GM19467 (cell line): ENCODE measurements at regions not wholly inside any gene's neighbourhood (a gene's known extent, or its start where the extent isn't known, plus 50 kb on each side); places are given as distances from the start of the nearest gene placed in this dataset.

ENCODE experiments used
- ATAC-seq: cut with Tn5 transposase; IDR thresholded peaks from one replicate; pipeline ENCODE4 v1.9.1; 2021; ENCODE audit warnings: mild to moderate bottlenecking, moderate library complexity; ENCODE audit not compliant: unreplicated experiment

GRCh38 chr12:86837246-86837645 lies 581.1 kb upstream of the MGAT4C start:
- no peak for ATAC-seq

- ATAC-seq, result no peak
These were observed 578.0 kb upstream of the MGAT4C start for GRCh38 chr12:86834217-86834616.

GRCh38 chr12:86827409-86827808 lies 571.2 kb upstream of the MGAT4C start:
- ATAC-seq, result no peak

- ATAC-seq, result no peak
These were observed 569.9 kb upstream of the MGAT4C start for GRCh38 chr12:86826051-86826450.

GRCh38 chr12:86801439-86801838 lies 545.2 kb upstream of the MGAT4C start:
- no peak for ATAC-seq

- no peak for ATAC-seq
These were observed 543.4 kb upstream of the MGAT4C start for GRCh38 chr12:86799616-86800015.

- no peak for ATAC-seq
These were observed 540.4 kb upstream of the MGAT4C start for GRCh38 chr12:86796550-86796949.

GRCh38 chr12:86788661-86789060 lies 532.5 kb upstream of the MGAT4C start:
- no peak for ATAC-seq

GRCh38 chr12:86787419-86787818 lies 531.2 kb upstream of the MGAT4C start:
- ATAC-seq, result no peak

- ATAC-seq, result no peak
These were observed 521.1 kb upstream of the MGAT4C start for GRCh38 chr12:86777325-86777724.

- ATAC-seq, result no peak
These were observed 518.7 kb upstream of the MGAT4C start for GRCh38 chr12:86774841-86775388.

GRCh38 chr12:86772696-86773095 lies 516.5 kb upstream of the MGAT4C start:
- no peak for ATAC-seq

- no peak for ATAC-seq
These were observed 514.7 kb upstream of the MGAT4C start for GRCh38 chr12:86770871-86771270.

GRCh38 chr12:86748894-86749293 lies 492.7 kb upstream of the MGAT4C start:
- no peak for ATAC-seq

- ATAC-seq, result no peak
These were observed 488.5 kb upstream of the MGAT4C start for GRCh38 chr12:86744547-86745212.

- no peak for ATAC-seq
These were observed 487.8 kb upstream of the MGAT4C start for GRCh38 chr12:86743875-86744536.

GRCh38 chr12:86741531-86741930 lies 485.3 kb upstream of the MGAT4C start:
- no peak for ATAC-seq

- ATAC-seq, result no peak
These were observed 479.7 kb upstream of the MGAT4C start for GRCh38 chr12:86735851-86736250.

- ATAC-seq, result no peak
These were observed 478.9 kb upstream of the MGAT4C start for GRCh38 chr12:86735072-86735471.

- no peak for ATAC-seq
These were observed 474.0 kb upstream of the MGAT4C start for GRCh38 chr12:86730233-86730632.

GRCh38 chr12:86729739-86730138 lies 473.5 kb upstream of the MGAT4C start:
- no peak for ATAC-seq

GRCh38 chr12:86727160-86727559 lies 471.0 kb upstream of the MGAT4C start:
- no peak for ATAC-seq
